ENCODE measurements at regions not wholly inside any gene's neighbourhood (a gene's known extent, or its start where the extent isn't known, plus 50 kb on each side); places are given as distances from the start of the nearest gene placed in this dataset.

DNA sequence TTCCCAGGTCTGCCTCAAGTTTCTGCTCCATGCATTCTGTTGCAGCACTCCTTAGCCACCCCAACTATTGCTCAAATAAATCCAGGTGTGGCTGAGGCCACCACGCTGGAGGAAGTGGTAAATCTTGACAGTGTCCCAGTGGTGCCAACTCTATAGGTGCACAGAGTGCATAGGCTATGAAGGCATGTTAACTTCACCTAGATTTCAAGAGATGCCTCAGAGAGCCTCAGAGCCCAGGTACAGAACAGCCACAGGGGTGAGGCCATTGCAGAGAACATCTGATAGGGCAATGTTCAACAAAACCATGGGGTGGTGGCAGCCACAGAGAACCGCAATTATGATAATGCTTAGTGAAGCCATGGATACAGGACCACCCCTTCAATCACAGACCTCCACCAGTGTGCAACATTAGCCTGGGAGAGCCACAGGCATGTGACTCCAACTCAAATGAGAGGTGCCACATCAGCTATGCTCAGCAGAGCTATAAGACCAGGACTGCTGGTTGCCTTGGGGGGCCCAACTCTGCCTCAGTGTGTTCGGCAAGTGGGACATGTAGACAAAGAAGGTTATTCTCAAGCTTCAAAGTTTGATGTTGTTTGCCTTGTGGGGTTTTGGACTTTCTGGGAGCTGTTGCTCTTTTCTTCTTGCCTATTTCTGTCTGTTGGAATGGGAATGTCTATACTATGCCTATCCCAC lies 468.7 kb downstream of the ANKRD50 start (continued):
- TF ChIP-seq MYBL2 (CRISPR knock-in tag; IDR thresholded peaks at IDR 0.05) (no peak), ZNF396 (CRISPR knock-in tag; IDR thresholded peaks at IDR 0.05; ENCODE audit: borderline replicate concordance) (no peak), TEAD1 (CRISPR knock-in tag; IDR thresholded peaks at IDR 0.05) (no peak), HMGA2 (CRISPR knock-in tag; IDR thresholded peaks at IDR 0.05) (no peak), IRF2 (CRISPR knock-in tag; IDR thresholded peaks at IDR 0.05; ENCODE audit: borderline replicate concordance, low read depth) (no peak)
- TF ChIP-seq, protein P1, sequence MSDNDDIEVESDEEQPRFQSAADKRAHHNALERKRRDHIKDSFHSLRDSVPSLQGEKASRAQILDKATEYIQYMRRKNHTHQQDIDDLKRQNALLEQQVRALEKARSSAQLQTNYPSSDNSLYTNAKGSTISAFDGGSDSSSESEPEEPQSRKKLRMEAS (CRISPR knock-in tag; IDR thresholded peaks at IDR 0.05) = no peak
- TF ChIP-seq, protein P2, sequence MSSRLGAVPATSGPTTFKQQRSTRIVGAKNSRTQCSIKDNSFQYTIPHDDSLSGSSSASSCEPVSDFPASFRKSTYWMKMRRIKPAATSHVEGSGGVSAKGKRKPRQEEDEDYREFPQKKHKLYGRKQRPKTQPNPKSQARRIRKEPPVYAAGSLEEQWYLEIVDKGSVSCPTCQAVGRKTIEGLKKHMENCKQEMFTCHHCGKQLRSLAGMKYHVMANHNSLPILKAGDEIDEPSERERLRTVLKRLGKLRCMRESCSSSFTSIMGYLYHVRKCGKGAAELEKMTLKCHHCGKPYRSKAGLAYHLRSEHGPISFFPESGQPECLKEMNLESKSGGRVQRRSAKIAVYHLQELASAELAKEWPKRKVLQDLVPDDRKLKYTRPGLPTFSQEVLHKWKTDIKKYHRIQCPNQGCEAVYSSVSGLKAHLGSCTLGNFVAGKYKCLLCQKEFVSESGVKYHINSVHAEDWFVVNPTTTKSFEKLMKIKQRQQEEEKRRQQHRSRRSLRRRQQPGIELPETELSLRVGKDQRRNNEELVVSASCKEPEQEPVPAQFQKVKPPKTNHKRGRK (CRISPR knock-in tag; IDR thresholded peaks at IDR 0.05; ENCODE audit: borderline replicate concordance) = no peak

DNA sequence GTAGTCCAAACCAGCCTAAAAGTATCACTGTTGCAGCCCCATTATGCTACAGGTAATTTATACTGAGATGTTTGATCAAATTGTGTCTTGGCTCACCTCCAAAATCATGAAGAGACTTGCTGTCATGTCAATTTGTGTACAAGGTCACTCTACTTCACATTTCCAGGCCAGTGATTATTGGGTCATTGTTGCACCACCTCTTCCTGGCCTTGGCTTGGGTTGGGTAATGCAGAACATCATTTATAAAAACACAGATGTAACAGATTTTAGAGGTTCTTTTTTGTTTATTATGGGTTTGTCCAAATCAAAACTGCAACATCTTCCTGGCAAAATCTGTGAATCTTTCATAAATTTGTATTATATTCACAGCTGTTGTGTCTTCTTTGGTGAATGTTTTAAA lies 459.5 kb downstream of the ANKRD50 start:
- POLR2A ChIA-PET = interaction anchor here (0.7 kb wide), 1 partner anchor 407 kb away, joined by 3 read pairs; no protein-coding TSS in a partner anchor
- Mint-ChIP-seq H3K36me3 (no peaks in the 10 kb centered on the region), H3K27ac (no peak overlapping the region), H3K4me1 (no peaks in the 10 kb centered on the region), H3K4me3 (no peak overlapping the region), H3K27me3 (ENCODE audit: low read depth) (no peaks in the 10 kb centered on the region), H3K9me3 (no peaks in the 10 kb centered on the region)
- TF ChIP-seq, protein P3, sequence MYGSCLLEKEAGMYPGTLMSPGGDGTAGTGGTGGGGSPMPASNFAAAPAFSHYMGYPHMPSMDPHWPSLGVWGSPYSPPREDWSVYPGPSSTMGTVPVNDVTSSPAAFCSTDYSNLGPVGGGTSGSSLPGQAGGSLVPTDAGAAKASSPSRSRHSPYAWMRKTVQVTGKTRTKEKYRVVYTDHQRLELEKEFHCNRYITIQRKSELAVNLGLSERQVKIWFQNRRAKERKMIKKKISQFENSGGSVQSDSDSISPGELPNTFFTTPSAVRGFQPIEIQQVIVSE (CRISPR knock-in tag; IDR thresholded peaks at IDR 0.05; ENCODE audit: borderline replicate concordance) = no peak
- TF ChIP-seq, protein P4, sequence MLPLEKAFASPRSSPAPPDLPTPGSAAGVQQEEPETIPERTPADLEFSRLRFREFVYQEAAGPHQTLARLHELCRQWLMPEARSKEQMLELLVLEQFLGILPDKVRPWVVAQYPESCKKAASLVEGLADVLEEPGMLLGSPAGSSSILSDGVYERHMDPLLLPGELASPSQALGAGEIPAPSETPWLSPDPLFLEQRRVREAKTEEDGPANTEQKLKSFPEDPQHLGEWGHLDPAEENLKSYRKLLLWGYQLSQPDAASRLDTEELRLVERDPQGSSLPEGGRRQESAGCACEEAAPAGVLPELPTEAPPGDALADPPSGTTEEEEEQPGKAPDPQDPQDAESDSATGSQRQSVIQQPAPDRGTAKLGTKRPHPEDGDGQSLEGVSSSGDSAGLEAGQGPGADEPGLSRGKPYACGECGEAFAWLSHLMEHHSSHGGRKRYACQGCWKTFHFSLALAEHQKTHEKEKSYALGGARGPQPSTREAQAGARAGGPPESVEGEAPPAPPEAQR (CRISPR knock-in tag; IDR thresholded peaks at IDR 0.05) = no peak
- TF ChIP-seq, protein P1 (CRISPR knock-in tag; IDR thresholded peaks at IDR 0.05) = no peak
- TF ChIP-seq, protein P5, sequence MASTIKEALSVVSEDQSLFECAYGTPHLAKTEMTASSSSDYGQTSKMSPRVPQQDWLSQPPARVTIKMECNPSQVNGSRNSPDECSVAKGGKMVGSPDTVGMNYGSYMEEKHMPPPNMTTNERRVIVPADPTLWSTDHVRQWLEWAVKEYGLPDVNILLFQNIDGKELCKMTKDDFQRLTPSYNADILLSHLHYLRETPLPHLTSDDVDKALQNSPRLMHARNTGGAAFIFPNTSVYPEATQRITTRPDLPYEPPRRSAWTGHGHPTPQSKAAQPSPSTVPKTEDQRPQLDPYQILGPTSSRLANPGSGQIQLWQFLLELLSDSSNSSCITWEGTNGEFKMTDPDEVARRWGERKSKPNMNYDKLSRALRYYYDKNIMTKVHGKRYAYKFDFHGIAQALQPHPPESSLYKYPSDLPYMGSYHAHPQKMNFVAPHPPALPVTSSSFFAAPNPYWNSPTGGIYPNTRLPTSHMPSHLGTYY (CRISPR knock-in tag; IDR thresholded peaks at IDR 0.05) = no peak
- TF ChIP-seq, protein P6, sequence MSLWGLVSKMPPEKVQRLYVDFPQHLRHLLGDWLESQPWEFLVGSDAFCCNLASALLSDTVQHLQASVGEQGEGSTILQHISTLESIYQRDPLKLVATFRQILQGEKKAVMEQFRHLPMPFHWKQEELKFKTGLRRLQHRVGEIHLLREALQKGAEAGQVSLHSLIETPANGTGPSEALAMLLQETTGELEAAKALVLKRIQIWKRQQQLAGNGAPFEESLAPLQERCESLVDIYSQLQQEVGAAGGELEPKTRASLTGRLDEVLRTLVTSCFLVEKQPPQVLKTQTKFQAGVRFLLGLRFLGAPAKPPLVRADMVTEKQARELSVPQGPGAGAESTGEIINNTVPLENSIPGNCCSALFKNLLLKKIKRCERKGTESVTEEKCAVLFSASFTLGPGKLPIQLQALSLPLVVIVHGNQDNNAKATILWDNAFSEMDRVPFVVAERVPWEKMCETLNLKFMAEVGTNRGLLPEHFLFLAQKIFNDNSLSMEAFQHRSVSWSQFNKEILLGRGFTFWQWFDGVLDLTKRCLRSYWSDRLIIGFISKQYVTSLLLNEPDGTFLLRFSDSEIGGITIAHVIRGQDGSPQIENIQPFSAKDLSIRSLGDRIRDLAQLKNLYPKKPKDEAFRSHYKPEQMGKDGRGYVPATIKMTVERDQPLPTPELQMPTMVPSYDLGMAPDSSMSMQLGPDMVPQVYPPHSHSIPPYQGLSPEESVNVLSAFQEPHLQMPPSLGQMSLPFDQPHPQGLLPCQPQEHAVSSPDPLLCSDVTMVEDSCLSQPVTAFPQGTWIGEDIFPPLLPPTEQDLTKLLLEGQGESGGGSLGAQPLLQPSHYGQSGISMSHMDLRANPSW (CRISPR knock-in tag; conservative IDR thresholded peaks at IDR 0.05; ENCODE audit: low read depth) = no peak
- no peak for TF ChIP-seq JUN (CRISPR knock-in tag; IDR thresholded peaks at IDR 0.05)
- TF ChIP-seq FOXK1 (CRISPR knock-in tag; IDR thresholded peaks at IDR 0.05) = no peak
- TF ChIP-seq ZBTB21 (CRISPR knock-in tag; IDR thresholded peaks at IDR 0.05; ENCODE audit: borderline replicate concordance) = no peak
- no peak for TF ChIP-seq CREM (CRISPR knock-in tag; IDR thresholded peaks at IDR 0.05)
- TF ChIP-seq, protein P7, sequence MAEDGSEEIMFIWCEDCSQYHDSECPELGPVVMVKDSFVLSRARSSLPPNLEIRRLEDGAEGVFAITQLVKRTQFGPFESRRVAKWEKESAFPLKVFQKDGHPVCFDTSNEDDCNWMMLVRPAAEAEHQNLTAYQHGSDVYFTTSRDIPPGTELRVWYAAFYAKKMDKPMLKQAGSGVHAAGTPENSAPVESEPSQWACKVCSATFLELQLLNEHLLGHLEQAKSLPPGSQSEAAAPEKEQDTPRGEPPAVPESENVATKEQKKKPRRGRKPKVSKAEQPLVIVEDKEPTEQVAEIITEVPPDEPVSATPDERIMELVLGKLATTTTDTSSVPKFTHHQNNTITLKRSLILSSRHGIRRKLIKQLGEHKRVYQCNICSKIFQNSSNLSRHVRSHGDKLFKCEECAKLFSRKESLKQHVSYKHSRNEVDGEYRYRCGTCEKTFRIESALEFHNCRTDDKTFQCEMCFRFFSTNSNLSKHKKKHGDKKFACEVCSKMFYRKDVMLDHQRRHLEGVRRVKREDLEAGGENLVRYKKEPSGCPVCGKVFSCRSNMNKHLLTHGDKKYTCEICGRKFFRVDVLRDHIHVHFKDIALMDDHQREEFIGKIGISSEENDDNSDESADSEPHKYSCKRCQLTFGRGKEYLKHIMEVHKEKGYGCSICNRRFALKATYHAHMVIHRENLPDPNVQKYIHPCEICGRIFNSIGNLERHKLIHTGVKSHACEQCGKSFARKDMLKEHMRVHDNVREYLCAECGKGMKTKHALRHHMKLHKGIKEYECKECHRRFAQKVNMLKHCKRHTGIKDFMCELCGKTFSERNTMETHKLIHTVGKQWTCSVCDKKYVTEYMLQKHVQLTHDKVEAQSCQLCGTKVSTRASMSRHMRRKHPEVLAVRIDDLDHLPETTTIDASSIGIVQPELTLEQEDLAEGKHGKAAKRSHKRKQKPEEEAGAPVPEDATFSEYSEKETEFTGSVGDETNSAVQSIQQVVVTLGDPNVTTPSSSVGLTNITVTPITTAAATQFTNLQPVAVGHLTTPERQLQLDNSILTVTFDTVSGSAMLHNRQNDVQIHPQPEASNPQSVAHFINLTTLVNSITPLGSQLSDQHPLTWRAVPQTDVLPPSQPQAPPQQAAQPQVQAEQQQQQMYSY (CRISPR knock-in tag; IDR thresholded peaks at IDR 0.05) = no peak
- no peak for TF ChIP-seq SMAD3 (CRISPR knock-in tag; IDR thresholded peaks at IDR 0.05; ENCODE audit: borderline replicate concordance)
- TF ChIP-seq, protein P8, sequence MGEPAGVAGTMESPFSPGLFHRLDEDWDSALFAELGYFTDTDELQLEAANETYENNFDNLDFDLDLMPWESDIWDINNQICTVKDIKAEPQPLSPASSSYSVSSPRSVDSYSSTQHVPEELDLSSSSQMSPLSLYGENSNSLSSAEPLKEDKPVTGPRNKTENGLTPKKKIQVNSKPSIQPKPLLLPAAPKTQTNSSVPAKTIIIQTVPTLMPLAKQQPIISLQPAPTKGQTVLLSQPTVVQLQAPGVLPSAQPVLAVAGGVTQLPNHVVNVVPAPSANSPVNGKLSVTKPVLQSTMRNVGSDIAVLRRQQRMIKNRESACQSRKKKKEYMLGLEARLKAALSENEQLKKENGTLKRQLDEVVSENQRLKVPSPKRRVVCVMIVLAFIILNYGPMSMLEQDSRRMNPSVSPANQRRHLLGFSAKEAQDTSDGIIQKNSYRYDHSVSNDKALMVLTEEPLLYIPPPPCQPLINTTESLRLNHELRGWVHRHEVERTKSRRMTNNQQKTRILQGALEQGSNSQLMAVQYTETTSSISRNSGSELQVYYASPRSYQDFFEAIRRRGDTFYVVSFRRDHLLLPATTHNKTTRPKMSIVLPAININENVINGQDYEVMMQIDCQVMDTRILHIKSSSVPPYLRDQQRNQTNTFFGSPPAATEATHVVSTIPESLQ (CRISPR knock-in tag; IDR thresholded peaks at IDR 0.05) = no peak
- no peak for DNase-seq (ENCODE audit: low spot score)
- ATAC-seq = no peak
- CTCF ChIA-PET = no interaction called here

Measured in WTC11 (cell line).